ENCODE measurements at regions not wholly inside any gene's neighbourhood (a gene's known extent, or its start where the extent isn't known, plus 50 kb on each side); places are given as distances from the start of the nearest gene placed in this dataset.

GRCh38 chr3:18810306-18810661, 338.0 kb upstream of the KCNH8 start:
- Histone ChIP-seq H3K4me3 (no peak overlapping the region), H3K36me3 (no peaks in the 10 kb centered on the region), H3K27me3 (no peaks in the 10 kb centered on the region), H3K4me1 (ENCODE audit: low read depth) (no peaks in the 10 kb centered on the region), H3K9me3 (ENCODE audit: low read depth) (no peaks in the 10 kb centered on the region), H3K27ac (no peak overlapping the region)
- DNase-seq (ENCODE audit: low read depth in 1 of 2, low spot score in 1 of 2): no peak
- TF ChIP-seq CTCF (IDR thresholded peaks at IDR 0.05; ENCODE audit: low read depth, low read length): no peak

GRCh38 chr3:18809640-18810305, 338.5 kb upstream of the KCNH8 start:
- H3K36me3 ChIP-seq: no peaks in the 10 kb centered on the region
- H3K4me1 ChIP-seq (ENCODE audit: low read depth): no peaks in the 10 kb centered on the region
- H3K27ac ChIP-seq: no peak overlapping the region
- TF ChIP-seq CTCF (IDR thresholded peaks at IDR 0.05; ENCODE audit: low read depth, low read length): no peak
- H3K27me3 ChIP-seq: no peaks in the 10 kb centered on the region
- DNase-seq (ENCODE audit: low read depth in 1 of 2, low spot score in 1 of 2): peak in 1 of 2 donors; percentile 16
- no peak overlapping the region for H3K4me3 ChIP-seq
- no peaks in the 10 kb centered on the region for H3K9me3 ChIP-seq (ENCODE audit: low read depth)

- H3K4me3 ChIP-seq: no peak overlapping the region
- H3K9me3 ChIP-seq (ENCODE audit: low read depth): no peaks in the 10 kb centered on the region
- no peak overlapping the region for H3K27ac ChIP-seq
- H3K4me1 ChIP-seq (ENCODE audit: low read depth): no peaks in the 10 kb centered on the region
- peak in 1 of 2 donors; percentile 43 for DNase-seq (ENCODE audit: low read depth in 1 of 2, low spot score in 1 of 2)
- no peaks in the 10 kb centered on the region for H3K27me3 ChIP-seq
- no peak for TF ChIP-seq CTCF (IDR thresholded peaks at IDR 0.05; ENCODE audit: low read depth, low read length)
- H3K36me3 ChIP-seq: no peaks in the 10 kb centered on the region
Measured at GRCh38 chr3:18808429-18808828, 339.9 kb upstream of the KCNH8 start.

GRCh38 chr3:18807593-18807992, 340.7 kb upstream of the KCNH8 start:
- TF ChIP-seq CTCF (IDR thresholded peaks at IDR 0.05; ENCODE audit: low read depth, low read length): no peak
- H3K27me3 ChIP-seq: no peaks in the 10 kb centered on the region
- no peak overlapping the region for H3K4me3 ChIP-seq
- DNase-seq (ENCODE audit: low read depth in 1 of 2, low spot score in 1 of 2): no peak
- no peaks in the 10 kb centered on the region for H3K4me1 ChIP-seq (ENCODE audit: low read depth)
- no peak overlapping the region for H3K27ac ChIP-seq
- no peaks in the 10 kb centered on the region for H3K36me3 ChIP-seq
- H3K9me3 ChIP-seq (ENCODE audit: low read depth): no peaks in the 10 kb centered on the region

- Histone ChIP-seq H3K27ac (no peak overlapping the region), H3K4me3 (no peak overlapping the region), H3K4me1 (ENCODE audit: low read depth) (no peaks in the 10 kb centered on the region), H3K27me3 (no peaks in the 10 kb centered on the region), H3K9me3 (ENCODE audit: low read depth) (no peaks in the 10 kb centered on the region), H3K36me3 (no peaks in the 10 kb centered on the region)
- peak in 1 of 2 donors; percentile 21 for DNase-seq (ENCODE audit: low read depth in 1 of 2, low spot score in 1 of 2)
- no peak for TF ChIP-seq CTCF (IDR thresholded peaks at IDR 0.05; ENCODE audit: low read depth, low read length)
Measured at GRCh38 chr3:18806633-18807032, 341.7 kb upstream of the KCNH8 start.

Measured in cardiac muscle cell (in vitro differentiated cells and primary cell).